IgD-negative memory B cell (primary cell): ENCODE measurements at regions not wholly inside any gene's neighbourhood (a gene's known extent, or its start where the extent isn't known, plus 50 kb on each side); places are given as distances from the start of the nearest gene placed in this dataset.
"Not testable (repeated sequence)": the region's sequence is repeated elsewhere in the genome, so short reads cannot be mapped to it uniquely, and the experiment has no call there.

Experiments used
- H3K27ac Mint-ChIP-seq, 3 donors: one replicate each; pipeline ENCODE4 v1.8.0; 2020 to 2022; ENCODE audit warnings: mild to moderate bottlenecking in 3 of 3, mixed read lengths in 3 of 3, moderate library complexity in 1 of 3
- H3K27me3 Mint-ChIP-seq: one replicate; pipeline ENCODE4 v1.8.0; 2021; ENCODE audit warnings: mixed read lengths
- H3K36me3 Mint-ChIP-seq: one replicate; pipeline ENCODE4 v1.8.0; 2020; ENCODE audit warnings: mild to moderate bottlenecking, mixed read lengths
- H3K4me1 Mint-ChIP-seq, 3 donors: one replicate each; pipeline ENCODE4 v1.8.0; 2020 to 2022; ENCODE audit warnings: mixed read lengths in 3 of 3, mild to moderate bottlenecking in 1 of 3
- H3K4me3 Mint-ChIP-seq, 4 donors: one replicate each; pipeline ENCODE4 v1.8.0; 2020 to 2022; ENCODE audit warnings: mild to moderate bottlenecking in 4 of 4, mixed read lengths in 4 of 4, moderate library complexity in 3 of 4
- H3K9me3 Mint-ChIP-seq, 3 donors: one replicate each; pipeline ENCODE4 v1.8.0; 2020 to 2021; ENCODE audit warnings: mixed read lengths in 3 of 3, mild to moderate bottlenecking in 1 of 3

- peaks cover 2 to 10% (median 7%) of the 10 kb centered on the region in 3 donors for H3K9me3 Mint-ChIP-seq
- H3K27me3 Mint-ChIP-seq = peaks cover 10% of the 10 kb centered on the region
- H3K4me3 Mint-ChIP-seq, H3K27ac Mint-ChIP-seq, H3K4me1 Mint-ChIP-seq, H3K36me3 Mint-ChIP-seq: not testable (repeated sequence)
Measured at GRCh38 chr16:5165429-5165828, 67.8 kb upstream of the EEF2KMT start.

- H3K4me1 Mint-ChIP-seq = not testable (repeated sequence)
Measured at GRCh38 chr16:5162801-5163200, 65.2 kb upstream of the EEF2KMT start.

GRCh38 chr16:5161888-5162287 lies 64.3 kb upstream of the EEF2KMT start:
- H3K4me3 Mint-ChIP-seq, H3K27me3 Mint-ChIP-seq, H3K4me1 Mint-ChIP-seq, H3K36me3 Mint-ChIP-seq: not testable (repeated sequence)
- Mint-ChIP-seq H3K27ac (peak overlapping the region in 1 of 3 donors; percentile 64), H3K9me3 (peaks cover 2 to 10% (median 7%) of the 10 kb centered on the region in 3 donors)

More at GRCh38 chr16:5162801-5163200, 65.2 kb upstream of the EEF2KMT start:
- H3K27ac Mint-ChIP-seq, H3K27me3 Mint-ChIP-seq, H3K36me3 Mint-ChIP-seq, H3K4me3 Mint-ChIP-seq: not testable (repeated sequence)
- H3K9me3 Mint-ChIP-seq = peaks cover 2 to 10% (median 7%) of the 10 kb centered on the region in 3 donors

GRCh38 chr16:5160010-5160409 lies 62.4 kb upstream of the EEF2KMT start:
- not testable (repeated sequence) for H3K27ac Mint-ChIP-seq, H3K27me3 Mint-ChIP-seq
- peak overlapping the region in 1 of 4 donors; percentile 70 for H3K4me3 Mint-ChIP-seq

GRCh38 chr16:5159537-5159936 lies 61.9 kb upstream of the EEF2KMT start:
- Mint-ChIP-seq H3K9me3 (peaks cover 2 to 10% (median 9%) of the 10 kb centered on the region in 3 donors), H3K4me3 (peak overlapping the region in 1 of 4 donors; percentile 69)
- H3K27me3 Mint-ChIP-seq, H3K27ac Mint-ChIP-seq, H3K4me1 Mint-ChIP-seq, H3K36me3 Mint-ChIP-seq: not testable (repeated sequence)

More at GRCh38 chr16:5160010-5160409, 62.4 kb upstream of the EEF2KMT start:
- H3K4me1 Mint-ChIP-seq, H3K36me3 Mint-ChIP-seq: not testable (repeated sequence)
- peaks cover 2 to 10% (median 9%) of the 10 kb centered on the region in 3 donors for H3K9me3 Mint-ChIP-seq

GRCh38 chr16:5158494-5158893 lies 60.9 kb upstream of the EEF2KMT start:
- Mint-ChIP-seq H3K27me3 (peaks cover 9% of the 10 kb centered on the region), H3K36me3 (no peaks in the 10 kb centered on the region), H3K27ac (no peak overlapping the region), H3K4me3 (no peak overlapping the region), H3K9me3 (peaks cover 2 to 10% (median 10%) of the 10 kb centered on the region in 3 donors), H3K4me1 (peaks cover 0 to 4% (median 0%) of the 10 kb centered on the region in 3 donors)

- not testable (repeated sequence) for H3K4me1 Mint-ChIP-seq, H3K4me3 Mint-ChIP-seq, H3K27ac Mint-ChIP-seq, H3K9me3 Mint-ChIP-seq, H3K36me3 Mint-ChIP-seq
- H3K27me3 Mint-ChIP-seq = peaks cover 10% of the 10 kb centered on the region
Measured at GRCh38 chr16:5156486-5156885, 58.9 kb upstream of the EEF2KMT start.

GRCh38 chr16:5154006-5154405 lies 56.4 kb upstream of the EEF2KMT start:
- H3K27me3 Mint-ChIP-seq, H3K9me3 Mint-ChIP-seq, H3K27ac Mint-ChIP-seq, H3K36me3 Mint-ChIP-seq, H3K4me3 Mint-ChIP-seq, H3K4me1 Mint-ChIP-seq: not testable (repeated sequence)

GRCh38 chr16:5151409-5151808 lies 53.8 kb upstream of the EEF2KMT start:
- H3K9me3 Mint-ChIP-seq, H3K4me1 Mint-ChIP-seq, H3K4me3 Mint-ChIP-seq, H3K36me3 Mint-ChIP-seq, H3K27ac Mint-ChIP-seq: not testable (repeated sequence)
- H3K27me3 Mint-ChIP-seq = peaks cover 14% of the 10 kb centered on the region
